B cell (primary cell): ENCODE measurements at regions not wholly inside any gene's neighbourhood (a gene's known extent, or its start where the extent isn't known, plus 50 kb on each side); places are given as distances from the start of the nearest gene placed in this dataset.

Experiments
- ATAC-seq: fragments of 200-7000 bp; cut with Tn5 transposase; one replicate; pipeline ENCODE4 v1.10.0; 2021; ENCODE audit warnings: low read depth, mild to moderate bottlenecking, moderate number of reproducible peaks, moderate library complexity
- CTCF ChIA-PET: fragments of 350-600 bp; sonication (Branson Sonifier 250); formaldehyde crosslinking; loops from one replicate; lab custom pipeline; 2021; ENCODE audit warnings: antibody characterized with exemption, inconsistent platforms; lab: Charles Lee
- POLR2A ChIA-PET: fragments of 350-600 bp; sonication (Branson Sonifier 250); formaldehyde crosslinking; loops from one replicate; lab custom pipeline; 2021; ENCODE audit warnings: antibody characterized with exemption; lab: Charles Lee
- DNase-seq: peaks from one replicate; pipeline ENCODE4 v3.0.0; 2013
- H2AFZ ChIP-seq: 2 replicates; pipeline ENCODE4 v1.6.1; 2012; ENCODE audit warnings: mild to moderate bottlenecking, low read depth, low read length; ENCODE audit not compliant: insufficient read depth, poor library complexity, severe bottlenecking
- H3K27ac ChIP-seq, 2 donors: 1 replicate in 1 of 2; 2 replicates in 1 of 2; pipeline ENCODE4 v1.5.1; 2012 to 2013; ENCODE audit warnings: low read length in 2 of 2, mild to moderate bottlenecking in 2 of 2, moderate library complexity in 1 of 2
- H3K27me3 ChIP-seq, 4 experiments: fragments of 200-600 bp in 1 of 4; sonication (generic) in 1 of 4; replicated peaks in 1 of 4; 1 replicate in 2 of 4; 2 replicates in 2 of 4; pipeline versions ENCODE4 v1.6.1 to v1.7.0; 2013 to 2016; ENCODE audit warnings: low read length in 3 of 4, mild to moderate bottlenecking in 2 of 4, mixed read lengths in 1 of 4, moderate library complexity in 1 of 4; ENCODE audit not compliant: insufficient read depth in 4 of 4, control insufficient read depth in 3 of 4; ENCODE audit errors: control extremely low read depth in 1 of 4
- H3K36me3 ChIP-seq, 2 experiments: replicated peaks in 1 of 2; 1 replicate in 1 of 2; 2 replicates in 1 of 2; pipeline versions ENCODE4 v1.6.1 to v1.7.1; 2013; ENCODE audit warnings: low read length in 1 of 2; ENCODE audit not compliant: insufficient read depth in 2 of 2, control insufficient read depth in 1 of 2; ENCODE audit errors: control extremely low read depth in 1 of 2, extremely low read depth in 1 of 2
- H3K4me1 ChIP-seq, 2 donors: fragments of 200-600 bp in 1 of 2; sonication (generic) in 1 of 2; 1 replicate in 1 of 2; 2 replicates in 1 of 2; pipeline versions ENCODE4 v1.5.1 to v1.6.1; 2013 to 2017; ENCODE audit warnings: low read length in 2 of 2; ENCODE audit not compliant: control insufficient read depth in 2 of 2, insufficient read depth in 2 of 2
- H3K4me2 ChIP-seq: replicated peaks from 2 replicates; pipeline ENCODE3; 2012; ENCODE audit warnings: mild to moderate bottlenecking, low read depth, low read length; ENCODE audit not compliant: poor library complexity, severe bottlenecking
- H3K4me3 ChIP-seq, 5 experiments: fragments of 200-600 bp in 1 of 5; sonication (generic) in 1 of 5; 1 replicate in 3 of 5; 2 replicates in 2 of 5; pipeline versions ENCODE4 v1.5.1 to v1.7.0; 2011 to 2016; ENCODE audit warnings: low read length in 4 of 5, mild to moderate bottlenecking in 4 of 5, low read depth in 2 of 5, control low read depth in 1 of 5, moderate library complexity in 1 of 5; ENCODE audit not compliant: insufficient read depth in 1 of 5; ENCODE audit errors: control extremely low read depth in 1 of 5, extremely low read depth in 1 of 5
- H3K79me2 ChIP-seq: fragments of 200-600 bp; sonication (generic); one replicate; pipeline ENCODE4 v1.6.0; 2016; ENCODE audit warnings: low read length; ENCODE audit not compliant: control insufficient read depth, insufficient read depth
- H3K9ac ChIP-seq: fragments of 200-600 bp; sonication (generic); 2 replicates; pipeline ENCODE4 v1.6.1; 2017; ENCODE audit warnings: mild to moderate bottlenecking, low read length, moderate library complexity
- H3K9me3 ChIP-seq, 3 donors: one replicate each; pipeline versions ENCODE4 v1.6.1 to v1.7.1; 2013; ENCODE audit warnings: low read length in 2 of 3; ENCODE audit not compliant: control insufficient read depth in 2 of 3, insufficient read depth in 1 of 3; ENCODE audit errors: control extremely low read depth in 1 of 3
- H4K20me1 ChIP-seq: 2 replicates; pipeline ENCODE4 v1.6.0; 2012; ENCODE audit warnings: mild to moderate bottlenecking, low read length; ENCODE audit not compliant: insufficient read depth, control insufficient read depth, poor library complexity, severe bottlenecking
- H3K27ac Mint-ChIP-seq: one replicate; pipeline ENCODE4 v1.8.0; 2021; ENCODE audit warnings: mixed read lengths
- H3K27me3 Mint-ChIP-seq: one replicate; pipeline ENCODE4 v1.8.0; 2021; ENCODE audit warnings: mixed read lengths
- H3K4me1 Mint-ChIP-seq: one replicate; pipeline ENCODE4 v1.8.0; 2021; ENCODE audit warnings: mixed read lengths
- H3K4me3 Mint-ChIP-seq: one replicate; pipeline ENCODE4 v1.8.0; 2021; ENCODE audit warnings: mixed read lengths
- H3K9me3 Mint-ChIP-seq: one replicate; pipeline ENCODE4 v1.8.0; 2022; ENCODE audit warnings: mixed read lengths; ENCODE audit not compliant: insufficient read depth
- EZH2 ChIP-seq: IDR thresholded peaks from 2 replicates; pipeline ENCODE4 v1.6.1; 2012; ENCODE audit warnings: borderline replicate concordance, low read depth, mild to moderate bottlenecking, moderate library complexity, low read length; ENCODE audit not compliant: insufficient read depth, poor library complexity, severe bottlenecking
- WGBS: methylation state at CpG from one replicate; pipeline ENCODE4 v1.1.5; 2013; ENCODE audit warnings: missing lambda C conversion rate; ENCODE audit not compliant: insufficient coverage; 5-methylcytosine and 5-hydroxymethylcytosine counted together
- intact Hi-C: fragments of 100-400 bp; cut with micrococcal nuclease; formaldehyde crosslinking; loops from one replicate; pipeline ENCODE4 v1.10.0; 2022
- TF ChIP-seq, protein P1 (sequence below): fragments of 200-600 bp; IDR thresholded peaks from one replicate; pipeline ENCODE4 v1.8.0; 2022; ENCODE audit warnings: antibody characterized with exemption, mild to moderate bottlenecking

DNA sequence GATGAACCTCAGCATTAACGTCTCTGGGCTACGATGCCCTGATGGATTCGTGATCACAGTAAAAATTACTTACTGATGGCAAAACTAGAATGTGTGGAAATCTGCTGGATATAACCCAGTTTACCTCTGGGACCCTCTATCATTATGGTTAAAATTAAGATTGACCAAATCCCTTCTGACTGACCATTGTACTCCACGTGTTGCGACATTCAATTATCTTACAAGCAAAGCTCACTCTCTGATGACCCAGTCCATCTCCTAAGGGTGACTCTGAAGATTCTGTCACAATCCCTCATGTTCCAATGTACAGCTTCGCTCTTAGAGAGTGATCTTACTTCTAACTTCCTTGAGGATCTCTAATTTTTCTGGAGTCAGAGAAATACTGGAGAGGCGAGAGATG lies 288.5 kb upstream of the RUNX1 start:
- intact Hi-C loops = no loop called here
- H2AFZ ChIP-seq = no peak overlapping the region

DNA sequence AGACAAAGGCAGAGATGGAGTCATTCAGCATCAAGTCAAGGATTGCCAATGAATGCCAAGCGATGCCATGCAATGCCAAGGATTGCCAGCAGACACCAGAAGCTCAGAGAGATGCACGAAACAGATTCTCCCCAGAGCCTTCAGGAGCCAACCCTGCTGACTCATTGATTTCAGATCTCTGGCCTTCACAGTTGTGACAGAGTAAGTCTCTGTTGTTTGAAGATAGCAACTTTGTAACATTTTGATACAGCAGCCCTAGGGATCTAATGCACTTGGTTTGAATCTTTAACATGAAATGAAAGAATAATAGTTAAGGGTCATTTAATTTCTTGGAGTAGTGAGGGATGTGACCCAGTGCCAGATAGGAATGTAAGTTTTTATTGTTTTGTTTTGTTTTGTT lies 287.4 kb upstream of the RUNX1 start:
- TF ChIP-seq, protein P1, sequence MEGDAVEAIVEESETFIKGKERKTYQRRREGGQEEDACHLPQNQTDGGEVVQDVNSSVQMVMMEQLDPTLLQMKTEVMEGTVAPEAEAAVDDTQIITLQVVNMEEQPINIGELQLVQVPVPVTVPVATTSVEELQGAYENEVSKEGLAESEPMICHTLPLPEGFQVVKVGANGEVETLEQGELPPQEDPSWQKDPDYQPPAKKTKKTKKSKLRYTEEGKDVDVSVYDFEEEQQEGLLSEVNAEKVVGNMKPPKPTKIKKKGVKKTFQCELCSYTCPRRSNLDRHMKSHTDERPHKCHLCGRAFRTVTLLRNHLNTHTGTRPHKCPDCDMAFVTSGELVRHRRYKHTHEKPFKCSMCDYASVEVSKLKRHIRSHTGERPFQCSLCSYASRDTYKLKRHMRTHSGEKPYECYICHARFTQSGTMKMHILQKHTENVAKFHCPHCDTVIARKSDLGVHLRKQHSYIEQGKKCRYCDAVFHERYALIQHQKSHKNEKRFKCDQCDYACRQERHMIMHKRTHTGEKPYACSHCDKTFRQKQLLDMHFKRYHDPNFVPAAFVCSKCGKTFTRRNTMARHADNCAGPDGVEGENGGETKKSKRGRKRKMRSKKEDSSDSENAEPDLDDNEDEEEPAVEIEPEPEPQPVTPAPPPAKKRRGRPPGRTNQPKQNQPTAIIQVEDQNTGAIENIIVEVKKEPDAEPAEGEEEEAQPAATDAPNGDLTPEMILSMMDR = no peak
- no peak for TF ChIP-seq EZH2
- no peak overlapping the region for H3K4me2 ChIP-seq
- no peaks in the 10 kb centered on the region for H3K4me1 ChIP-seq
- ATAC-seq = no peak
- no peak overlapping the region for H3K4me3 ChIP-seq
- H3K27me3 Mint-ChIP-seq = no peaks in the 10 kb centered on the region
- no peak overlapping the region for H3K27ac ChIP-seq
- no peak overlapping the region for H3K4me3 Mint-ChIP-seq
- CTCF ChIA-PET = no interaction called here
- no peaks in the 10 kb centered on the region for H3K79me2 ChIP-seq
- H3K9me3 Mint-ChIP-seq = peaks cover 1% of the 10 kb centered on the region
- POLR2A ChIA-PET = no interaction called here
- no peaks in the 10 kb centered on the region for H3K4me1 Mint-ChIP-seq
- H4K20me1 ChIP-seq = no peaks in the 10 kb centered on the region
- no peaks in the 10 kb centered on the region for H3K36me3 ChIP-seq
- no peak overlapping the region for H2AFZ ChIP-seq
- H3K9ac ChIP-seq = no peak overlapping the region
- no peaks in the 10 kb centered on the region for H3K9me3 ChIP-seq
- WGBS = 100% methylated on average over 1 of the region's 2 CpGs
- intact Hi-C loops = no loop called here
- no peak for DNase-seq
- no peaks in the 10 kb centered on the region for H3K27me3 ChIP-seq
- H3K27ac Mint-ChIP-seq = no peak overlapping the region

More for the DNA sequence above, 288.5 kb upstream of the RUNX1 start:
- Histone ChIP-seq H3K4me1 (peaks cover 2 to 6% of the 10 kb centered on the region in 2 donors), H3K9me3 (no peaks in the 10 kb centered on the region), H3K27me3 (no peaks in the 10 kb centered on the region), H3K79me2 (no peaks in the 10 kb centered on the region), H4K20me1 (no peaks in the 10 kb centered on the region), H3K4me2 (no peak overlapping the region), H3K9ac (no peak overlapping the region), H3K36me3 (no peaks in the 10 kb centered on the region), H3K27ac (no peak overlapping the region), H3K4me3 (no peak overlapping the region)
- DNase-seq = no peak
- Mint-ChIP-seq H3K27me3 (no peaks in the 10 kb centered on the region), H3K4me3 (no peak overlapping the region), H3K4me1 (peaks cover 4% of the 10 kb centered on the region), H3K27ac (no peak overlapping the region), H3K9me3 (peaks cover 1% of the 10 kb centered on the region)
- TF ChIP-seq EZH2 = no peak
- TF ChIP-seq, protein P1 = no peak
- ChIA-PET POLR2A (no interaction called here), CTCF (no interaction called here)
- WGBS = 100% methylated on average over 3 of the region's 7 CpGs
- ATAC-seq = no peak
